ENCODE measurements at regions not wholly inside any gene's neighbourhood (a gene's known extent, or its start where the extent isn't known, plus 50 kb on each side); places are given as distances from the start of the nearest gene placed in this dataset.
"Not testable (repeated sequence)": the region's sequence is repeated elsewhere in the genome, so short reads cannot be mapped to it uniquely, and the experiment has no call there.

- intact Hi-C loops (cut with micrococcal nuclease) = no loop called here
Observed at GRCh38 chr11:49499117-49499516, 290.7 kb upstream of the FOLH1 start.

- intact Hi-C loops (cut with micrococcal nuclease) = no loop called here
Observed at GRCh38 chr11:49505231-49505630, 296.8 kb upstream of the FOLH1 start.

- intact Hi-C loops (cut with micrococcal nuclease) = loop anchor here (1.0 to 10.0 kb wide), 3 partner anchors 1219 to 1592 kb away; no protein-coding TSS in a partner anchor
Observed at GRCh38 chr11:49526240-49526829, 317.9 kb upstream of the FOLH1 start.

- intact Hi-C loops (cut with micrococcal nuclease) = no loop called here
Observed at GRCh38 chr11:49533204-49533603, 324.8 kb upstream of the FOLH1 start.

GRCh38 chr11:49538927-49539326 lies 330.5 kb upstream of the FOLH1 start:
- intact Hi-C loops (cut with micrococcal nuclease) = not testable (repeated sequence)

DNA sequence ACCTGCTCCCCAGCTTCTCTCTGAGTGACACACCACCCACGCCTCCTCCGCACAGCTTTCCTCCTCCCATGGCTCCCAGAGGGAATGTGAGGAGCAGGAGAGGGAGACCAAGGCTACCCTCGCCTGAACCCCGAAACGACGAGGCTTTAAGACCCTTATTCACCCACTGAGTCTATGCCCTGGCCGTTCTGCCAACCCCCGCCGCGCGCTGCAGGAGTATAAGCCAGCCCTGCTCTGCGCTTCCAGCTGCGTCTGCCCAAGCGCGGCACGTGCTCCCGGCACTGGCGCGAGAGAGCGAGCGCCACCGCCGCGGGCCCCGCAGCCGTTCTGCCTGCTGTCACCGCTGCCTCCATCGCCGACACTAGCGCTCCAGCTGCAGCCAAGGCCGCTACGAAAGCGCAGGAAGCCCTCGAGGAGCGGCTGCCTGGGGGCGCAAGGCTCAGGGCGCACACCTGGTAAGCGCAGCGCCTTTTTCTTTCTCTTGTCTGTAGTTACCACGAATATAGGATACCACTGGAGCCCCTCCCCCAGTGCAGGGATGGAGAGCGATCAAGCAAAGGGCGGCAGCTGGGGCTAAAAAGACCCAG lies 350.0 kb upstream of the FOLH1 start:
- intact Hi-C loops (cut with micrococcal nuclease) = not testable (repeated sequence)

DNA sequence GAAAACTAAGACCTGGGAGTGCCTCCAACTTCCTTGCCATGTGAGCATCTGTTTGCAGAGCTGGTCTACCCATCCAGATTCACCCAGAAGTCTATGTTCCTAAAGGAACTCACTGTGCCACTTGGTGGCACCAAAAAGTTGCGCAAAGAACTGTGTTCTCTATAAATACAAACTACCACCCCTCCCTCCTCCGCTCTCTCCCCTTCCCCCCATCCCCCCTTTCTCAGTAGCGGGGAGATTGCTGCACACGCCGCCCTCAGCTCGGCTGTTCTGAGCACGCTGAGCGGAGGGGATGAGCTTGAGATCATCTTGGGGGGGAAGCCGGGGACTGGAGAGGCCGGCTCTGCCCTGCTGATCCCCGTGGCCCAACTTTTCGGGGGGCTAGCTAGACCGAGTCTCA lies 352.2 kb upstream of the FOLH1 start:
- intact Hi-C loops (cut with micrococcal nuclease) = not testable (repeated sequence)

- intact Hi-C loops (cut with micrococcal nuclease) = not testable (repeated sequence)
Observed at GRCh38 chr11:49561240-49561880, 353.0 kb upstream of the FOLH1 start.

GRCh38 chr11:49562262-49562661 lies 353.9 kb upstream of the FOLH1 start:
- intact Hi-C loops (cut with micrococcal nuclease) = not testable (repeated sequence)

DNA sequence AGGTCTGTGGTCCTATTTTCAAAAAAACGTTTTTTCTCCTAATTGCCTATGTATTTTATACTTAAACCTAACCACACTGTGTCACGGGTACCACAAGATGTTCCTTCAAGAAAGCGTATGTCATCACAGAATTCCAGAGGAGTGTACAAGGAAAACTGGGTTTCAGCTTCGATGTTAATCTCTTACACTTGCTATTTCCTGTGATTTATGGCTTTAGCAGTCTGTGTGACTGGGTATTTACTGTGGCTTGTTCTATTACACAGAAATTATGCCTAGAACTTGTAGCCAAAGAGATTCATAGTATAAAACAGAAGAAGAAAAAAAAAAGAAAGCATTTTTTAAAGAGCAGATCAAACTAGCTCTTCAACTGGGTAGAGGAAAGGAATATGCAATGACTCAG lies 371.1 kb upstream of the FOLH1 start:
- intact Hi-C loops (cut with micrococcal nuclease) = not testable (repeated sequence)

GRCh38 chr11:49585495-49585894 lies 366.7 kb upstream of the OR4C13 start:
- intact Hi-C loops (cut with micrococcal nuclease) = not testable (repeated sequence)

- intact Hi-C loops (cut with micrococcal nuclease) = not testable (repeated sequence)
Observed at GRCh38 chr11:49608892-49609291, 343.3 kb upstream of the OR4C13 start.

DNA sequence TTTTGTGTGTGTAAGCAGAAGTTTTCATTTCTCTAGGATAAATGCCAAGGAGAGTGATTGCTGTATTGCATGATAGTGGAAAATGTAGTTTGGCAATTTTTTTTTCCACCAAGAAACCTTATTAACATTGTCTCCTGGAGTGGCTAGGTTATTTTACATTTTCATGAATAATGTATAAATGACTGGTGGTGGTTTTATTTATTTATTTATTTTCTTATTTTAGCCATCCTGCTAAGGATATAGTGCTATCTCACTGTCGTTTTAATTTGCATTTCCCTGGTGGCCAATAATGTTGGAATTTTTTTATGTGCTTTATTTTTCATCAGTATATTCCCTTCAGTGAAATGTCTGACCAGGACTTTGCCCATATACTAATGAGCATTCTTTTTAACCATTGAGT lies 328.3 kb upstream of the OR4C13 start:
- intact Hi-C loops (cut with micrococcal nuclease) = not testable (repeated sequence)

- intact Hi-C loops (cut with micrococcal nuclease) = not testable (repeated sequence)
Observed at GRCh38 chr11:49670705-49671104, 281.5 kb upstream of the OR4C13 start.

DNA sequence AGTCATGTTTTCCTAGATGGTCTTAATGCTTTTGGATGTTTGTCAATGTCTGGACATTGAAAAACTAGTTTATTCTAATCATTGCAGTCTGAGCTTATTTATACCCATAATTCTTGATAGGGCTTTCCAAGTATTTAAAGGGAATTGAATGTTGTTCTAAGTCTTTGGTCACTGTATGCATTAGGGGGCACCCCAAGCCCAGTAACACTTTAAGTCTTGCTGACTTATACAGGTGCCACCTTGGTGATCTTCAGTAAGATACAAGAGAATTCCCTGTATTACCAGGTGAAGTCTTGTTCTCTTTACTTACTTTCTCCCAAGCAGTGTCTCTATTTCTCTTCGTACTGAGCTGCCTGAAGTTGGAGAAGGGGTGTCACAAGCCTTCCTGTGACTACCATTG lies 250.1 kb upstream of the OR4C13 start:
- intact Hi-C loops (cut with micrococcal nuclease) = not testable (repeated sequence)

- intact Hi-C loops (cut with micrococcal nuclease) = not testable (repeated sequence)
Observed at GRCh38 chr11:49750447-49750846, 201.7 kb upstream of the OR4C13 start.

- intact Hi-C loops (cut with micrococcal nuclease) = not testable (repeated sequence)
Observed at GRCh38 chr11:49750960-49751359, 201.2 kb upstream of the OR4C13 start.

DNA sequence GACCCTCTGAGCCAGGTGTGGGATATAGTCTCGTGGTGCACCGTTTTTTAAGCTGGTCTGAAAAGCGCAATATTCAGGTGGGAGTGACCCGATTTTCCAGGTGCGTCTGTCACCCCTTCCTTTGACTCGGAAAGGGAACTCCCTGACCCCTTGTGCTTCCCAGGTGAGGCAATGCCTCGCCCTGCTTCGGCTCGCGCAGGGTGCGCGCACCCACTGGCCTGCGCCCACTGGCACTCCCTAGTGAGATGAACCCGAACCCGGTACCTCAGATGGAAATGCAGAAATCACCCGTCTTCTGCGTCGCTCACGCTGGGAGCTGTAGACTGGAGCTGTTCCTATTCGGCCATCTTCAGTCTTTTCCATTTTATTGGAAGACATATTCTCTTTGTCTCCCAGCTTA lies 171.4 kb upstream of the OR4C13 start:
- intact Hi-C loops (cut with micrococcal nuclease) = not testable (repeated sequence)

GRCh38 chr11:49782000-49782399 lies 170.2 kb upstream of the OR4C13 start:
- intact Hi-C loops (cut with micrococcal nuclease) = not testable (repeated sequence)

- intact Hi-C loops (cut with micrococcal nuclease) = not testable (repeated sequence)
Observed at GRCh38 chr11:49783841-49784240, 168.3 kb upstream of the OR4C13 start.

DNA sequence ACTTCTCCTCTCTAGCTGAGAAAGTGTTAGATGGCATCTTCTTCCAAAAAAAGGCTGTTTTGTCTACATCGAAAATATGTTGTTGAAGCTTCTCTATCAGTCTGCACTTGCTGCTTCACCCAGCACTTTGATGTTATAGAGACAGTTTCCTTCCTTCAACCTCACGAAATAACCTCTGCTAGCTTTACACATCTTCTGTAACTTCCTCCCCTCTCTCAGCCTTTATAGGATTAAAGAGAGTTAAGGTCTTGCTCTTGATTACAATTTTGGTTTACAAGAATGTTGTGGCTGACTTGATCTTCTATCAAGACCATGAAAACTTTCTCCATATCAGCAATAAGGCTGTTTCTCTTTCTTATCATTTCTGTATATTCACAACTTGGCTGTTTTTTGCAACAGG lies 162.4 kb upstream of the OR4C13 start:
- intact Hi-C loops (cut with micrococcal nuclease) = not testable (repeated sequence)

GRCh38 chr11:49798206-49798837 lies 153.9 kb upstream of the OR4C13 start:
- intact Hi-C loops (cut with micrococcal nuclease) = not testable (repeated sequence)
